ENCODE measurements at regions not wholly inside any gene's neighbourhood (a gene's known extent, or its start where the extent isn't known, plus 50 kb on each side); places are given as distances from the start of the nearest gene placed in this dataset.

DNA sequence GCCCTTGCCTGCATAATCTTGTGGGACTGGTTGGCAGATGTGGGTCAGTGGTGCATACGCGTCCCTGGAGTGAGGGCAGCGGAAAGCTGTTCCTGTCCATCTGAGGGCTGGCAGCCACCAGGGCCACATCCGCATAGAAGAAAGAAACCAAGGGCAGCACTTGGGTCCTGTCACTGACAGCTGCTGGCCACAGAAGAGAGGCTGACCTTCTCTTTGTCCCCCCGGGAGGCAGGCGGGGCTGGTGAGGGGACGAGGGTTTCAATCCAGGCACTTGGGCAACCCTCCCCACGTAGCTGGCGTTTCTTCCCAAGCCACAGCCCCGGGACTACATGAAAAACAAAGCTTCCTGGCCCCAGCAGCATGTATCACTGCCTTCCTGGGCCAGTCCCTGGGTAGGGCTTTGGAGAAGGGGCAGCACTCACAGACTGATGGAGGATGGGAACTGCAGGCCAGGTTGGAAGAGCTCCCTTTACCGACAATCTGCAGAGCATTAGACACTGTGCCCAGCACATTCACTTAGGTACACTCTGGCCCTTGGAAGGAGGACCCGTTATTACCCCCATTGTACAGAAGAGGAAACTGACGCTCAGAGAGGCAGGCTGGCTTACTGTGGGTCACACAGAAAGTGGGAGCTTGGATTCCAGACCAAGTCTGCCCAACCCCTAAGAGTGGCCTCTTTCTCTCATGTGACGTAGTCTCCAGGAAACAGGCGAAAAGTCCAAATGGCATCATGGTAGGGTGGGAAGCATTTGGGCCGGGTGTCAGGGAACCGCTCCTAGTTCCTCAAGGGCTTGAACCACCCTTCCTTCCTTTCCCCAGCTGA lies 78.8 kb upstream of the SLC6A6 start:
- H3K9me3 ChIP-seq, result no peaks in the 10 kb centered on the region
- TF ChIP-seq CTCF (IDR thresholded peaks at IDR 0.05), result no peak
- H3K27me3 ChIP-seq, result no peaks in the 10 kb centered on the region
- H3K27ac ChIP-seq, result no peak overlapping the region
- H3K36me3 ChIP-seq, result no peaks in the 10 kb centered on the region
- peaks cover 9 to 13% of the 10 kb centered on the region in 2 experiments for H3K4me1 ChIP-seq (ENCODE audit: control insufficient read depth in 1 of 2, insufficient read depth in 1 of 2, low read depth in 1 of 2, low read length in 1 of 2)
- H3K4me3 ChIP-seq (ENCODE audit: low read depth in 1 of 2, low read length in 1 of 2), result no peak overlapping the region

- Histone ChIP-seq H3K4me3 (ENCODE audit: low read depth in 1 of 2, low read length in 1 of 2) (no peak overlapping the region), H3K36me3 (no peaks in the 10 kb centered on the region), H3K27ac (no peak overlapping the region), H3K4me1 (ENCODE audit: control insufficient read depth in 1 of 2, insufficient read depth in 1 of 2, low read depth in 1 of 2, low read length in 1 of 2) (peaks cover 14 to 18% of the 10 kb centered on the region in 2 experiments), H3K9me3 (no peaks in the 10 kb centered on the region), H3K27me3 (no peaks in the 10 kb centered on the region)
- no peak for TF ChIP-seq CTCF (IDR thresholded peaks at IDR 0.05)
Measured at GRCh38 chr3:14324224-14324944, 78.0 kb upstream of the SLC6A6 start.

DNA sequence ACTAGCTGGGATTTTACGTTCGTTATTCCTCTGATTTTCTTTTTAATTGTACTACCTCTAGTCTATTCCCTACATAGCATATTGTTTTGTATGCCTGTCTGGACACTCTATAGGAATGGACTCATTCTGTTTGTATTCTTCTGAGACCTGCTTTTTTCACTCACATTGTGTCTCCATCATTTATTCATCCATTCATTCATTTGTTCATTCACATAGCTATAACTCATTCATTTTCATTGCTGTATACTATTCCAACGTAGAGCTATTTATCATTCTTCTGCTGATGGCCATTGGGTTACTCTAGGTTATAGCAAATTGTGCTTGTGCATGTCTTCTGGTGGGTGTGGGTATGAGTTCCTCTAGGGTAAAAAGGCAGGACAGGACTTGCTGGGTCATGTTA lies 74.0 kb upstream of the SLC6A6 start:
- Histone ChIP-seq H3K27me3 (no peaks in the 10 kb centered on the region), H3K36me3 (no peaks in the 10 kb centered on the region), H3K4me3 (ENCODE audit: low read depth in 1 of 2, low read length in 1 of 2) (no peak overlapping the region), H3K9me3 (no peaks in the 10 kb centered on the region), H3K4me1 (ENCODE audit: control insufficient read depth in 1 of 2, insufficient read depth in 1 of 2, low read depth in 1 of 2, low read length in 1 of 2) (peaks cover 20% of the 10 kb centered on the region in 2 experiments), H3K27ac (peak overlapping the region; percentile 75)
- no peak for TF ChIP-seq CTCF (IDR thresholded peaks at IDR 0.05)

- peak overlapping the region in 1 of 2 experiments; percentile 13 for H3K4me3 ChIP-seq (ENCODE audit: low read depth in 1 of 2, low read length in 1 of 2)
- H3K36me3 ChIP-seq, result no peaks in the 10 kb centered on the region
- H3K27me3 ChIP-seq, result no peaks in the 10 kb centered on the region
- H3K9me3 ChIP-seq, result no peaks in the 10 kb centered on the region
- H3K4me1 ChIP-seq (ENCODE audit: control insufficient read depth in 1 of 2, insufficient read depth in 1 of 2, low read depth in 1 of 2, low read length in 1 of 2), result peaks cover 20% of the 10 kb centered on the region in 2 experiments
- TF ChIP-seq CTCF (IDR thresholded peaks at IDR 0.05), result no peak
- peak overlapping the region; percentile 75 for H3K27ac ChIP-seq
Measured at GRCh38 chr3:14329116-14329830, 73.1 kb upstream of the SLC6A6 start.

- TF ChIP-seq CTCF (IDR thresholded peaks at IDR 0.05), result no peak
- H3K27ac ChIP-seq, result peak overlapping the region; percentile 75
- no peaks in the 10 kb centered on the region for H3K27me3 ChIP-seq
Measured at GRCh38 chr3:14329842-14330241, 72.6 kb upstream of the SLC6A6 start.

More at GRCh38 chr3:14329842-14330241, 72.6 kb upstream of the SLC6A6 start:
- peak overlapping the region in 1 of 2 experiments; percentile 13 for H3K4me3 ChIP-seq (ENCODE audit: low read depth in 1 of 2, low read length in 1 of 2)
- peaks cover 20% of the 10 kb centered on the region in 2 experiments for H3K4me1 ChIP-seq (ENCODE audit: control insufficient read depth in 1 of 2, insufficient read depth in 1 of 2, low read depth in 1 of 2, low read length in 1 of 2)
- no peaks in the 10 kb centered on the region for H3K9me3 ChIP-seq
- no peaks in the 10 kb centered on the region for H3K36me3 ChIP-seq
